ENCODE measurements at regions not wholly inside any gene's neighbourhood (a gene's known extent, or its start where the extent isn't known, plus 50 kb on each side); places are given as distances from the start of the nearest gene placed in this dataset.
"Not testable (repeated sequence)": the region's sequence is repeated elsewhere in the genome, so short reads cannot be mapped to it uniquely, and the experiment has no call there.

DNA sequence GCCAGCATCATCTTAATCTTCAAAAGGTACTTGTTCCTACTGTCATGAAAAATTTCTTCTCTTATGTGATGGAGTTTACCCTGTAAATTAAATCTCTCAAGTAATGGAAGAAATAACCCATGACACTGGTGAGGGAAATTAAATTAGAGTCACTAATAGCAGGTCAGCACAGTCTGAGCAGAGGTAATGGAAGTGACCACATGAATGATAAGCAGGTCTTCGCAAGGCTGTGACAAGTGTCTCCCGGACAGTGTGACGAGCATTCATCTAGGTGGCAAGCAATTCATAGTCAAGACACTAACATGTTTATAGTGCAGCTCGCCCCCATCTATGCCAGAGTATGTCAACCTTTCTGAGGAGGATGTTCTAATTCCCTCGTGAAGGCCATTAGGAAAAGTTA is 249.2 kb downstream of the FRK start:
- DNase-seq: no peak

DNA sequence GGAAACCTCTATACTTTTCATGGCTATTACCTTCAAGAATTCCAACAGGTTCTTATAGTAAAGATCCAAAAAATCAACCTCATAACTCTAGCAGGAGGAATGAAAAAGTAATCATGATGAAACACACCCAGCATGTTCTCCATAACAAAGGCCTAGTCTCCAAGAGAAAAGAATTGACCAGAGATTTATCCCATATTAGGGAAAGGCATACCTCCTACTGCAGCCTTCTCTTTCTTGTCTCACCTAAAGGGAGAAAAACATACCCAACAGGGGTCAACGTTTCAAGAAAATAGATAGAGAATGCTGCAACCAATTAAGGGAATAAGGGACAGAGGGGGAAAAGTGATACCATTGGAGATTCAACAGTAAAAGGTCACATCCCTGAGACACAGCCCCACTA is 262.5 kb downstream of the FRK start:
- DNase-seq: no peak

DNA sequence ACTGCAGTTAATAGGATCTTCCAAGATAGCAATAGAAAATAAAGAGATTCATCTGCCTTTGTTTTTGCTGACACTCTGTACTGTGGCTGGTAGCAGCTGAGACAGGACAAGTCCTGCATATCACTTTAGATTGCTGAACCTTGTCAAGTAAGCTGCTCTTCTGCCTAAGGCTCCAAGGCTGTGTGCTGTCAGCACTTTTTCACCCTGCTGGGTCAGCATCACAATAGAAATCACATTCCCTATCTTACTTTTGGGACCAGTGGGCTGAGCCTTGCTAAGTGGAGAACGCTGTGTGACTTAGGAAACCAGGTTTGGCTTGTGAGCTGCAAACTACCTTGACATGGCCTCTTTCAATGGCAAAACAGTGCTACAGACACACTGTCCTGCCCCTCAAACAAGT is 263.9 kb downstream of the FRK start:
- DNase-seq: no peak

DNA sequence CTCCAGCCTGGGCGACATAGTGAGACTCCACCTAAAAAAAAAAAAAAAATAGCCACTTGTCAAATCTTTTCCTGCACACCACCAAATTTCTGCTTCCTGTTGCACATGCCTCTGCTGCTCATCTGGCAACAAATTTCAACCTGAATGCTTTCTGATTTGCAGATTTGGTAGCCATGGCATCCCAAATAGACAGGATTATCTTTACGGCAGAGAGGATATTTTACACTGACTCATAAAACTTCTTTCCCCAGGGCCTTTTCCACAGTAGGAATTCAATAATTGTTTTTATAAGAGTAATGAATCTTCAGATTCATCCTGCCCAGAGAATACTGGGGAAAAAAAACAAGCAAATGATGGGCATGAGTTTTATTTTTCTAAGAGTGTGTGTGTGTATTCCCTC is 264.6 kb downstream of the FRK start:
- no peak for DNase-seq

DNA sequence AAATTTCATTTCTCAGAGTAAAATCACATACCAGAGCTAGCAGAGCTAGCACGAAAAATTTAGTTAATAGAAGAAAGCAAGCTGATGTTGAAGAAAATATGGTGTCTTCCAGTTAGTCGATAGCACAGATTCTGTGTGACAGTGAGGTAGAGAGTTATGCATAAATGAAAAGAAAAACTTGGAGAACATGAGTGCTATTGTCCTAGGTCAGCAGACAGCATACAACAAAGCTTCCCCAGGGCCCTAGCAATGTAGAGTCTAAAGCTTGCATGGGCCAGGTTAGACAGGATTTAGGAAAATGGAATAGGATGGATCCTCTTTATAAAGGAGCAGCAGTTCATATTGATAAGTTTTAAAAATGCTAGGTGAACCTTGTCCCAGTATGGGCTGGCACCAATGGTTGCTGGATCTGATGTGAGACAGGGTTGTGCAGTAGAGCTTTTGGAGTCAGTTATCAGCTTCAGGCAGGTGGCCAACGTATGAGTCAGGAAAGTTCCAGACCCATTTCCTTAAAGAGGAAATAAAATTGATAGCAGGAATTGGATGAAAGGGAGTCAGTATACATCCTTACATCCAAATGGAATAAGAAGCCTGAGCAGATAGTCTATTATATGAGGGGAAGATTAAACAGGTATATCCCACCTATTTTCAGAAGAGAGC is 277.2 kb downstream of the FRK start:
- no peak for DNase-seq

DNA sequence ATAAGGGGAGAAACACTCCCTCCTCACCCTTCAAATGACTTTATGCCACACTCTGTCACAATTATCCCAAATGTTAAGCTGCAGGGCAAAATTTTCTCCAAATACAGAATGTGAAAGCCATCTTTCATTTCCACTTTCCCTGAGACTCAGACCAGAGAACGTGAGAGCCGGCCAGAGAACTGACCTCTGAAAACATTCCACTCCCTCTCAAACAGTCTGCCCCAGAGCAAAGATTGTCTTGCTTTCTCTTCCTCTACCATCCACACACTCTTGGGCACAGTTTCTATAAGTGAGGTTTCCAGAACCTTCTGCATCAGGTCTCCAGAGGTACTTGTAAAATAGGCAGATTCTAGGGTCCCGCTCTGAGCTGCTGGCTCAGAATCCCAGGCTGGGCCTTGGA is 278.1 kb downstream of the FRK start:
- DNase-seq: no peak

DNA sequence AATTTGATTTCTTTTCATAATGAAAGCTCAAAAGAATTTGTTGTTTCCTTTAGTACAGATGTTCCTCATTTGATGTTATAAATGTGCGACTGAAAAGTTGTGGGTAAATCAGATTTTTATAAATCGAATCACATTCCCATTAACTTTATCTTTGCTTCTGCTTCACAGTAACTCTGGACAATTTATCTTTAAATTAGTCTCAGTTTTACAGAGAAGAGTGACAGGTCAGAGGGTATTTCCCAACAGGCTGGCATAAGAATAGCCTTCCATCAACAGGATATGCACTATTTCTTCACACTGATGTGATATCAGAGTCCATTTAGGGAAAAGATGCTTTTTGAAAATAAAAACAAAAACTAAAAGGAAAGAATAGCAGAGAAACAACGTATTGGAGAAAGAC is 286.9 kb downstream of the FRK start:
- DNase-seq: no peak

DNA sequence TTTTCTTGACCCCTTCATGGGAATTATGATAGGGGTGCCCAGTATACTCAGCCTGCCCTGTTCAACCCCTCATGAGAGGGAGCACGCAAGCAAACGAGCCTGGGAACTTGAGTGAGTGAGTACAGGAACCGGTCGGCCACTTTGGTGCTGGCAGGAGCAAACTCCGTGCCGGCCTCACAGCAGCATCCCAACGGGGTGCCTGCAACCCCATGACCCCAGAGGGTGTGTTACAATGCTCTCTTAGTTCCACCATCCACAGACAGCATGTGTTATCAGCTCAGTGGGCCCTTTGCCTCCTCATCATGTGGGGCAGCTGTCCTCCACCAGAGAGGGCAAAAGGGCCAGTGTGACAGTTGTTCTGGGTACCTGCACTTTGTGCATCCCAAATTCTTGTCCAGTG is 289.8 kb downstream of the FRK start:
- no peak for DNase-seq

DNA sequence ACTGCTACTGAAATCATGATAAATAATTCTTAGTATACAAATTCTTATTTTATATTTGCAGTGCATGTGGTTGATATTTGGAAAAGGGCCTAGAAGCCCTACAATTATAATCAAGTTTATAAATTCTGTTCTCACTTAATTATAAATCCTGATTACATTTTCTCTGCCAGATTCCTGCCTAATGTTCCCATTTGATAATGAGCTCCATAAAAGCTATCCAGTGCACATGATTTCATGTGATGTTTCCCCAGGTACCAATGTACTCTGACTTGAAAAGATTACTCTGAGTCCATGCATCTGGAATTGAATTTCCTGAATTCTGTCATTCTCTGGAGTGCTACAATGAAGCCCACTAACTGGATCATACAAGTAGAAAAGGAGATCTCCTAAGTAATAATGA is 292.2 kb downstream of the FRK start:
- DNase-seq: no peak

DNA sequence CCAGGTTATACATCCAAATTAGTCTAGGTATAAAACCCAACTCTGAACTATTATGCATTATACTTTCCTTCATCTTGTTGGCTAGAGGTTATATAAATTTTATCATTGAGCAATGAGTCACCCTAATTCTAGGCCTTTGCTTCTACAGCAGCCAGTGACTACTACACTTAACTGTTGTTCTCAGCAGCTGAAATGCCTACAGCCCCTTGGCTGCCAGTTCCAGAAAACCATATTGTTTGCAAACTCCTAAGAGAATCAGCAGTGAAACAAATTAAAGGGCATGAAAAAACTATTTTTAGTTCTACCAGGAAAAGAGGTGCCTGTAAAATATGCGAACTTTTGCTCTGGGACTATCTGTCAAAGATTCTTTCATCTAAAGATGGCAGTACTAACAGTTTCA is 292.8 kb downstream of the FRK start:
- no peak for DNase-seq

DNA sequence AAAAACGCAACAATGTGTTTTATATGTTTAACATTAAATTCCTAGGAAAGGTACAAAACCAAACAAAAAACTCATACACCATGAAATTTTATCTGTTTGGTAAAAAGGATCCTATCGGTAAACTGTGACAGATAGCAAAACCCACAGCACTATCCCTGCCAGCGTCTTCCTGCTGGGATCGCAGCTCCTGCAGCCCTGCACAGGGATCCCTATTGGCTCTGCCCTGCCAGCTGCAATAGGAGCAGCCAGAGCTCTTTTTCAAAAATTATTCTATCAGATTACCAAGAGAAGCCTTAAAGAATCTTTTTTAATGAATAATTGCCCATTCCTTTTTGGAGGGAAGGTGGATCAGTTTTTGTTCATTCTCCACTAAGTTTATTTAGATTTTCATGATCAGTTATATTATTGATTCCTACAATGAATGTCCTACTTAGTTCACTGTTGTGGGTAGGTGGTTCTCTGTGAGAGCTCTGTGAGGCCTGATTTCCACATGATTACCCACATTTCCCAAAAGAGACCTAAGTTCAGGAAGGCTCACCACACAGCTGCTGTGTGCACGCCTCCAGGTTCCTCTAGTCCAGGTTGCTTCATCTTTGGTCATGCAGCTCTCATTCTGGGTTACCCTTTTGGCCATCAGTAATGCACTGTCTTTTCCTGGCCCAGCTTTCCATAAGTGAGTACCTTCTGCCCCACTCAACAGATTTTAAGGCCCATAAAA is 293.8 kb downstream of the FRK start:
- peak in 1 of 56 donors; percentile 3 for DNase-seq

DNA sequence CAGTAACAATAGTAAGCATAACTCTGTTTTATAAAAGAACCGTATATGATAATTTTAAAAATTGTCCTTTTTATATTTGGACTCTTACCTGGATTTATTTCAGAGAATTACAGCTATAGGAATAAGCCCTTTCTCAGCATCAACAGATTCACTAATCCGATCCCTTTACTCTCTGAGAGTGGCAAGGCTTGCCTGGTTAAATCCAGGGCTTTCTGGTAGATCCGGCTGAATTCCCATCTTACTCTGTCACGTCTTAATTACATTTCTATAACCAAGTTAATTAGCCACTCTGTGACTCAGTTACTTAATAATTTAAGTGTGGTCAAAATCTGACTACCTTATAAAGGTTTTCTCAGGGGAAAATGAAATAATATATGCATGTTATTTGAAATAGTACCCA is 294.7 kb downstream of the FRK start:
- no peak for DNase-seq

DNA sequence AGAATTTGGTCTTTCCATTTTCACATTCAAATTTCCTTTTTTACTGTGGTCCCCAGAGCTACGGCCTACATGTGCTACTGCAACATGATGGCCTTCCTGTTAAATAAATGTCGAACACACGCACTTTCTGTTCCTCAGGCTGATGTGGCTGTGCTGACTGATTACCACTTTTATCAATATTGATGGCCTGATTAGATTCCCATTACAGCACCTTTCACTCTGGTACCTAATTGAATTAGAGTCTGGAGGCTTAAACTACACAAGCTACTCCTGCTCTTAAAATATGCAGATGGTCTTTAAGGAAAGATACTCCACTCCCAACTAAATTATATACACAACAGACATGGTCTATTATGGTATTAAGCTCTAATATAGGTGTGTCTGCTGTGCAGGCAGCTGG is 301.6 kb downstream of the FRK start:
- no peak for DNase-seq

DNA sequence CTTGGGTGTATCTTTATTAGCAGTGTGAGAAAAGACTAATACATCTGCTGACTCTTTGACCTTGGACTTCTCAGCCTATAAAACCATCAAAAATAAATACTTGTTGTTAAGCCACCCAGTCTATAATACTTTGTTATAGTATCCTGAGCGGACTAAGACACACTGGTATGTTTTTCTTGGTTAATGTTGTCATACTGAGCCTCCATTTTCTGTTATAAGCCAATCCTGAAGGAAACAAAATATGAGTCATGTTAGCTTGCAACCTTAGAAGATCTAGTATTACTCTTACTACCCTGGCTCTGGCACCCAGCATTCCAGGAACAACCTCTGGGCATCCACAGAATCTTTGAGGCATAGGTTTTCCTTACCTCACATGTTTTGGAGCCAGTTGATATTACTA is 307.2 kb downstream of the FRK start:
- no peak for DNase-seq

DNA sequence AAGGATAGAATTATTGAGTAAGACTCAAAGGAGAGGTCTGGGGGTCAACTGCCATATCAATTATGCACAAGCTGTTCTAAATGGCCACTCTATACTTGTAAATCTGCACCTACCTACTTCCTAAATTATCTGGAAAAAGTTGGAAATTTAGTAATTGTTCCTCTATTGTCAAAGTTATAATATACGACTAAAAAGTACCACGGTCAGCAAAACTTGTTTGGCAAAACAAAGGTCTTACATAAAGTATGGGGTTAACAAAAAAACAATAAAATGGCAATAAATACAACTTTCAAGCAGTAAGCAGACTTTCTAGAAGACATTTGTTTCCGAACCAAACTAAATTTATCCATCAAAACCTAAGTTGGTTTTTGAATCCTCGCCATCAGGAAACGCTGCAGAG is 309.7 kb downstream of the FRK start:
- no peak for DNase-seq

DNA sequence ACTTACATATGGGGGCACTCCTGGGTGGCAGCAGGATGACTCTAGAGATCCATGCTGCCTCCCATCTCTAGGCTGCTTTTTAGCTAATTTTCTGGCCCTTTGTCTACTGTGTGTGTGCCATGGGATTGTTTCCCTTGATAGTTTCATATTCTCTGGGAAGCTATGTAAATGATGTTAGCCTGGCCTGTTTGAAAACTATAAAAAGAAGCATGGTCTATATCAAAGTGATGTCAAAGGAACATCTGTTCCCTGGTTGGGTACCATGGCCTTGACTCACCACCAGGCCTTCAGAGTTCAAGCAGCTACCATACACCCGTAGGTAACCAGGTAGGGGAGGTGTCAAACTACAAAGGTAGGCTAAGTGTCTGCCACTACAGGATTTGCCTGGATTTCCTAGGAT is 310.4 kb downstream of the FRK start:
- DNase-seq: no peak

DNA sequence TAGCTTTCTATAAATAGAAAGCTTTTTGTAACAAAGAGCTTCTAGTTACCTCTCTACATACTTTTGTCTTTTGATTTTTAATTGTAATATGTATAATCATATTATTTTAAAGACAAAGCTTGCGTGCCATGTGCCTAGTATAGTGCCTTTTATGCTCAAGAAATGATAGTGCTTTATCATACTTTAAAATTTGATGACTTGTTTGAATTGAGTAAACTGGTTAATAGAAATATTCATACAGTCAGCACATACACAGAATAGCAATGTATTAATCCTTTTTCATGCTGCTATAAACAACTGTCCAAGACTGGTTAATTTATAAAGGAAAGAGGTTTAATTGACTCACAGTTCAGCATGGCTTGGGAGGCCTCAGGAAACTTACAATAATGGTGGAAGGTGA is 313.0 kb downstream of the FRK start:
- no peak for DNase-seq

DNA sequence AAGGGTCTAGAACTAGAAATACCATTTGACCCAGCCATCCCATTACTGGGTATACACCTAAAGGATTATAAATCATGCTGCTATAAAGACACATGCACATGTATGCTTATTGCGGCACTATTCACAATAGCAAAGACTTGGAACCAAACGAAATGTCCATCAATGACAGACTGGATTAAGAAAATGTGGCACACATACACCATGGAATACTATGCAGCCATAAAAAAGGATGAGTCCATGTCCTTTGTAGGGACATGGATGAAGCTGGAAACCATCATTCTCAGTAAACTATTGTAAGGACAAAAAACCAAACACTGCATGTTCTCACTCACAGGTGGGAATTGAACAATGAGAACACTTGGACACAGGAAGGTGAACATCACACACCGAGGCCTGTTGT is 314.1 kb downstream of the FRK start:
- DNase-seq: not testable (repeated sequence)

DNA sequence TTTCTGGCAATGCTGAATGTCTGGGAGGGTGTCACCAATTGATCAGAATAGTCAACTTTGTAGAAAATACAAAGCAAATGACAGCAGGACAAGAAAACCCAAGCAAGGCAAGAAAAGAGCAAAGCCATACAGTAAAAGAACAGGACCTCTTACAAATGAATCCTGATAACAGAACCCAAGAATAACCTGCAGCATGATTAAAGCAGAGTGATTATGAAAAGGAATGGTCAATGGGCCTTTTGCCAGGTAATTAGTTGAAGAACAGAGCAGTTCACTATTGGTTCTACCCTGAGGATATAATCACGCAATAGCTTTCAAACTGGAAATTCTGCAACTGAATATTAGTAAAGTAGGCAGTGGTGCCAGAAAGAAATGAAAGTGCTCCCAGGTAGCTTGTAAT is 319.8 kb downstream of the FRK start:
- no peak for DNase-seq

DNA sequence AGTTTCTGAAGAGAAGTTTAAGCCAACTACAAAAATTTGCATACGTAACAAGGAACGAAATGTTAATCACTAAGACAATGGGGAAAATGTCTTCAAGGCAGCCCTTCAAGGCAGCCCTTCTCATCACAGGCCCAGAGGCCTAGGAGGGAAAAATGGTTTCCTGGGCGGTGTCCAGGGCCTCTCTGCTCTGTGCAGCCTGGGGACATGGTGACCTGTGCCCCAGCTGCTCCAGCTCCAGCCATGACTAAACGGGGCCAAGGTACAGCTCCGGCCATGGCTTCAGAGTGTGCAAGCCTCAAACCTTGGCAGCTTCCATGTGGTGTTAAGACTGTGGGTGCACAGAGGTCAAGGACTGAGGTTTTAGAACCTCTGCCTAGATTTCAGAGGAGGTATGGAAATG is 325.1 kb downstream of the FRK start:
- no peak for DNase-seq

DNA sequence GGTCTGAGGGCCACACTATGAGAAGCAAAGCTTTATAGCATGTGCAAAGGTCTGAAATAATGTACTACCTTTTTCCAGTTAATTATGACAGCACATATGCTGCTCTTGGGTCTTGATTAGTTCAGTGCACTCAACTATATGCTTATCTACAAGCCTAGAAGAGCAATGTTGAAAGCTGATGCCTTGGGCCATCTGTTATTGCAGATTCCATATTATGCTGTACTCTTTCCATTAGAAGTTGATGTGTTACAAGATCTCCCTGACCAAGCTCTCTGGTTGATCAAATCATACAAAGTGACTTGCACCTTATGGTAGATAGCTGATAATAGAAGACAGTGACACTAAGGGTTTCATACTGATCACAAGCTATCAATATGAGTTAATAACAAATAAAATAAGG is 327.3 kb downstream of the FRK start:
- DNase-seq: no peak

DNA sequence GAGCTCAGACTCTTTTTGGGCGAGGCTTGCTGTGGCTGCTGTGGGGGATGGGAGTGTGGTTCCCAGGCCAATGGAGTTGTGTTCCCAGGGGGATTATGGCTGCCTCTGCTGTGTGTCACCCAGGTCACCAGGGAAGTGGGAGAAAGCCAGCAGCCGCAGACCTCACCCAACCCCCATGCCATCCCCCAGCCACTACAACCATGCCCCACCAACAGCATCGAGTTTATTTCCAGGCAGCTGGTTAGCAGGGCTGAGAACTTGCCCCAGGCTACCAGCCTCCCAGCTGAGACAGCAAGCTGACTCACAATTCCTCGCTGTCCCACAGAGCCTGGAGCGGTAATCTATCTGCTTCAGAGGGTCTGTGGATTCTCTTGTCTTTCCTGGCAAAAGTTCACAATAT is 331.7 kb downstream of the FRK start:
- no peak for DNase-seq

DNA sequence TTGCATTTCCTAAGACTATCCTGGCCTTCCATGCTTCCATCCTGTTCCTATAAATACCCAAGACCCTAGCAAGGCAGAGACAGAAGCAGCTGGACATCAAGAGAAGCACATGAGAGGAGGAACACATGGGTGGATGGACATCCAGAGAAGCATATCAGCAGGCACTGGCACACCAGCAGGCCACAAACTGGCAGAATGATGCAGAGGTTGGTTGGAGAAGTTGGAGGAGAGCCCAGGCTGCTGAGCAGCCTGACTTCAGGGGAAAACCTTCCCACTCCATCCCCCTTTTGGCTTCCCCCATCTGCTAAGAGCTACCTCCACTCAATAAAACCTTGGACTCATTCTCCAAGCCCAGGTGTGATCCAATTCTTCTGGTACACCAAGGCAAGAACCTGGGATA is 332.5 kb downstream of the FRK start:
- DNase-seq: no peak

DNA sequence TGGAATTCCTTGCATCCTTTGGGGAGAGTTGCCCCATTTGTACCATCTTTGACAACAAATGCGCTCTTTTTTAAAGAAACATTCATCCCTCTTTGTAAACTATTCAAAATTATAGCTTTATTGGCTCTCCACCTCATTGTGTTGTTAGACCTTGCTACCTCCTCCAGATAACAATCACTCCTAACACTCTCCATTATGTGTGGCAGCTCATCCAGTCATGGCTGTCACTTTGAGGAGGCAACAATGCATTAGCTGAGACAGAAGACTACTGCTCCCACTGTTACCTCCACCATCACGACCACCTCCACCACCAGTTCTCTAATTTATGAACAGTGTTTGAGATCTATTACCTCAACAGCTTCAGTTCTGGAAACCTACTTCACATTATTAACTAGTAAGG is 339.1 kb downstream of the FRK start:
- no peak for DNase-seq
